ENCODE measurements at regions not wholly inside any gene's neighbourhood (a gene's known extent, or its start where the extent isn't known, plus 50 kb on each side); places are given as distances from the start of the nearest gene placed in this dataset.

DNA sequence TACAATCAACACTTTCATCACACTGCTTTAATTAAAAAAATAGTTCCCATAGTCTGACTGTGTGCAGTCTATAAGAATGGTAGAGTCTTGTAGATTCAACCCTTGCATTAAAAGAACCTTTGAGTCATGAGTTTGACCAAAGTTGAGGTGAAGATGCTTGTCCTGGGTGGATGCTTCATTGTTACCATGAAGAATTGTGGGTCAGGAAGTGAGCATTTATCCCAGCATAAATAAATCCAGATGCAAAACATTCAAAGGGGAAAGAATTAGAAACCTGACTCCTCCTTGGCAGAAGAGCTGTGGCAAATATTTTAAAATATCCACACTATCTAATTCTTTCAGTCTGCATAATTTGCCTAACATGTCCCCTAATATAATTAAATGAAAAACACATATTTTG is 72.9 kb upstream of the SPAG17 start:
- no peak overlapping the region for H3K27ac ChIP-seq
- H3K4me3 ChIP-seq = no peak overlapping the region
- H3K36me3 ChIP-seq = no peaks in the 10 kb centered on the region
- TF ChIP-seq CTCF (IDR thresholded peaks at IDR 0.05) = no peak
- no peak for TF ChIP-seq POLR2A (IDR thresholded peaks at IDR 0.05)
- no peaks in the 10 kb centered on the region for H3K27me3 ChIP-seq
- DNase-seq = no peak
- H3K9me3 ChIP-seq = no peaks in the 10 kb centered on the region
- H3K4me1 ChIP-seq = no peaks in the 10 kb centered on the region

DNA sequence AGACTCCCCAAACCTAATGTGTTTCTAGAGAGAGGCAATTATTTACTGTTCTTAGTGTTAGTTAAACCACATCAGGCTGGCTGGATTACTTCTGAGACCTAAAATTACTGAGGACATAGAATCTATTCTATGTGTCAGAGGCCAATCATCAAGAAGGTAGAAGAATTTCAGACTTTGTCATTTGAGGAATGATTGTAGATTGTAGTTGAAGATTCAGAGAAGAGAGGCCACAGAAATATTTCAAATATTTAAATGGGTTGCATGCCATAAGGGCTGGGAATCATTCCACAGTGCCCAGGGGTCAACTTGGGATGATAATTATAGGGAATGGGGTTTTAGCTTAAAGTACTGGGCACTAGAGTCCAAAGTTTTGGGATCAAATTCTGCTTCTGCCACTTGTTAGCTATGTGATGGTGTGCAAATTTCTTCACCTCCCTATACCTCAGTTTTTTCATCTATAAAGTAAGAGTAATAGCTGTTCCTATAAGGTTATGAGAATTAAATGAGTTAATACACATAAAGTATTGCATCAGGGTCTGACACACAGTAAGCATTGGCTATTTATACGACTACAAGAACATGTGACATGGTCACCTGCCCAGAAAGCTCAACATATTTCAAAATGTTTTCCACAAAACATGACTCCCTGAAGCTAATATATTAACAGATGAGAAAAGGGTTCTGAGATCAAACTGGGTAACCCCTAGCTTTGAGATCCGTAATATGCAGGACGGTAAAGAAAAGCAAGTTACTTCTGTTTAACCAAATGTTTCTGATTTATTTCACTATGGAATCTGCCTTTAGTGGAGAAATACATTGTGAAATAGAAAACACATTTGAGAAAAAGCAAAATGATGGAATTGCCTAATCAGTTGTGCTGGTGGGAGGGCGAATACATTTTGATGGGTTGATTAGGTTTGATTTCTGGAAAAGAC is 69.7 kb upstream of the SPAG17 start:
- no peak for TF ChIP-seq POLR2A (IDR thresholded peaks at IDR 0.05)
- TF ChIP-seq CTCF (IDR thresholded peaks at IDR 0.05) = no peak

GRCh38 chr1:118254001-118254400 is 69.0 kb upstream of the SPAG17 start:
- DNase-seq = no peak
- Histone ChIP-seq H3K4me3 (no peak overlapping the region), H3K4me1 (no peaks in the 10 kb centered on the region), H3K27ac (no peak overlapping the region), H3K9me3 (no peaks in the 10 kb centered on the region), H3K36me3 (no peaks in the 10 kb centered on the region), H3K27me3 (no peaks in the 10 kb centered on the region)
- TF ChIP-seq POLR2A (IDR thresholded peaks at IDR 0.05) (no peak), CTCF (IDR thresholded peaks at IDR 0.05) (no peak)

More for the DNA sequence above, 69.7 kb upstream of the SPAG17 start:
- Histone ChIP-seq H3K36me3 (no peaks in the 10 kb centered on the region), H3K4me1 (no peaks in the 10 kb centered on the region), H3K4me3 (no peak overlapping the region), H3K27ac (no peak overlapping the region), H3K27me3 (no peaks in the 10 kb centered on the region), H3K9me3 (no peaks in the 10 kb centered on the region)
- no peak for DNase-seq

DNA sequence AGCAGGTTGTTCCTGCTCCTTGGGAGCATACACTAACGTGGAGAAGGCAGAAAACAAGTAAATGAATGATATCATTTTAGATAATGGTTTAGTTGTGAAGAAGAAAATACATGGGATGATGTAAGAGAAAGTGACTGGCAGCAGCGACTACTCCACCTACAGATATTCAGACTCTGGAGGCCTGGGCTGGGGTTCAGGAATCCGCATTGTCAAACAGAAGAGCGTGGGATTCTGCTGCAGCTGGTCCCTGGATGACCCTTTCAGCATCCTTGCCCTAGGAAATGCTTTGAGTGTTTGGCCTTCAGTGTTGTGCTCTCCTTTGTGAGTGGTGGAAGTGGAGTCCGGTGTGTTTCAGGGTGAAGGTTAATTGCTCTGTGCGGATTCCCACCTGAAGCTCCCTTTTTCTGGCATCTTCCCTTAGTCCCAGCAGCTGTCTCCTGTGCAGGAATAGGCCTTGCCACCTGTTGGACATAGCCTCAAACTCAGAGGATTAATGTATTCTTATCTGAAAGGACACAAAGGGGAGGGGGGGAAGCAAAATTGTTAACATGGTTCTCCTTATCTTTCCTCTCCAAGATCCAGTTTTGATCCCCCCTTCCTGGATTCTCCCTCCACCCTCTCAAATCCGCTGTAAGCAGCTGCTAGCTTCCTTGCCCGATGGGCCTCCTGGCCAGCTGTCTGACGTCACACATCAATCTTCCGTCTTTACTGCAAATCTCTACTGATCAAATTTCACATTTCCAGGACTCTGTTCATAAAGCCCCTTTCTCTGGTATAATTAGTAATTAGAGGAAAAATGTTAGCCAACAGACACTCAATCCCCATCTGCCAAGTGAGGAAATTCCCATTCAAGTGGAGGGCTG is 68.3 kb upstream of the SPAG17 start:
- no peaks in the 10 kb centered on the region for H3K27me3 ChIP-seq
- no peak overlapping the region for H3K4me3 ChIP-seq
- no peaks in the 10 kb centered on the region for H3K36me3 ChIP-seq
- no peak for DNase-seq
- H3K4me1 ChIP-seq = no peaks in the 10 kb centered on the region
- H3K27ac ChIP-seq = no peak overlapping the region
- TF ChIP-seq POLR2A (IDR thresholded peaks at IDR 0.05) (no peak), CTCF (IDR thresholded peaks at IDR 0.05) (no peak)
- H3K9me3 ChIP-seq = no peaks in the 10 kb centered on the region

DNA sequence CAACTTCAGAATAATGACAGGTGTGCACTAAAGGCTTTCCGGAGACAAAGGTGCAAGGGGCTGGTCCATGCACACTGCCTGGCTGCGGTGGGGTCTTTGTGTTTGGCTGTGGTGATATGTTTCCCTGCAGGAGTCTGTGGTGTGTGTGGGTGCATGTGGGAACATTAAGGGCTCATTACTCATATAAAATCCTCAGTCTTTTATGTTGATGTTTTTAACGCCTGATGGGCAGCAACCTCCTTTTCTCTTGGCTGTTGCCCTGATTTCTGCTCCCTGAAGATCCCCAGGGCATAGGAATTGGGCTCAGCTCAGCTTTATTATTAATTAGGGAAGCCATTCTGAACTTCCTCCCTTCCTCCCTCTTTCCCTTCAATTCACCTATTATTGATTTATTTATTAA is 67.6 kb upstream of the SPAG17 start:
- DNase-seq = no peak
- no peaks in the 10 kb centered on the region for H3K27me3 ChIP-seq
- no peak overlapping the region for H3K4me3 ChIP-seq
- H3K36me3 ChIP-seq = no peaks in the 10 kb centered on the region
- no peaks in the 10 kb centered on the region for H3K4me1 ChIP-seq
- no peak overlapping the region for H3K27ac ChIP-seq
- H3K9me3 ChIP-seq = no peaks in the 10 kb centered on the region
- TF ChIP-seq POLR2A (IDR thresholded peaks at IDR 0.05) (no peak), CTCF (IDR thresholded peaks at IDR 0.05) (no peak)
